ENCODE measurements at regions not wholly inside any gene's neighbourhood (a gene's known extent, or its start where the extent isn't known, plus 50 kb on each side); places are given as distances from the start of the nearest gene placed in this dataset.
A peak's percentile ranks its signal among the peaks of the same experiment; 100 is the strongest.

DNA sequence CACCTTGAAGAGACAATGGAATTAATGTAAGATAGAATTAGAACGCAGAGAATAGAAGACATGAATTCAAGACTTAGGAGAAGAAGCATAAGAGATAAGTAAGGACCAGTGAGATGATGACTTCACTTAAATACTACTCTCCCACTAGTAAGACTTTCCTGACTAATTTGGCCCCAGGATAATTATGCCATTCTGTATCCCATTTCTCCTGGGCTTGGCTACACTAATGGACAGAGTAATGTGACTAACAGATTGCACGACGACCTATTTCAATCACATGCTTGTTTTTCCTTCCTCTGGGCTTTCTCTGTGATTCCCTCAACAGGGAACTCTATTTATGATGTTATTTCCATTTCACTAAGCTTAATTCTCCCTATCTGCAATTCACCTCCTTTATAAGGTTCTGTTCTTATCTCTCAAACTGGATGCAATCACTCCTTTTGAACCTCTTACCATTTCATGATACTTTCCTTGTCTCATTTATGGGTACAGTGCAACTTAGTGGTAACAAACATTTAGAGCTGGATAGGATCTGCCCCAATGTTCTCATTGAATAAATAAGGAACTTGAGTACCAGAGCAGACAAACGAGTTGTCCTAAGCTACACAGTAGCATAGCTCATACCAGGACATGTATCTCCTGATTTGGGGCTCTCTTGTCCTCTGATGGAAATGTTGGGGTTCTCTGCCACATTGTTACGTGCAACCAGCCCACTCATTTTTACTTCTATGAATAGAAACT is 102.7 kb downstream of the BTG1 start:
- no peaks in the 10 kb centered on the region for H3K27me3 ChIP-seq
- no peaks in the 10 kb centered on the region for H3K36me3 ChIP-seq
- DNase-seq: no peak
- H3K4me3 ChIP-seq: no peak overlapping the region
- no peaks in the 10 kb centered on the region for H3K9me3 ChIP-seq

DNA sequence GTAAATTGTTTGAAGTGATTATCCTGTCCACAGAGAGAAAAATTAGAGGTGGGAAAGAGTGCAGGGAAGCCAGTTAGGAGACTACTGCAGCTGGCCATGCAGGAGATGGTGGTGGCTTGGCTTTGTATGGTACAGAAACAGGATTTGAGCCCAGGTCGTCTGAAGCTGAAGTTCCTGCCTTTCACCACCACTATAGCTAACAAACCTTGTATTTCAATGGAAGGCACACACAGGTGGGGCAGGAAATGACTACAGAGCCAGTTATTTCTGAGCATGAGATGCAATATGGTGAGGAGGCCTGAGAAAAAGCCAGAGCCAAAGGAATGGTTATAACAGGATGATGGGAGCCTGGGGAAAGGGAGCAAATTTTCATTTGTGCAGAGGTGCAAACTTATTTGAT is 103.9 kb downstream of the BTG1 start:
- DNase-seq: no peak
- no peaks in the 10 kb centered on the region for H3K27me3 ChIP-seq
- no peaks in the 10 kb centered on the region for H3K36me3 ChIP-seq
- H3K4me3 ChIP-seq: no peak overlapping the region
- H3K9me3 ChIP-seq: no peaks in the 10 kb centered on the region

DNA sequence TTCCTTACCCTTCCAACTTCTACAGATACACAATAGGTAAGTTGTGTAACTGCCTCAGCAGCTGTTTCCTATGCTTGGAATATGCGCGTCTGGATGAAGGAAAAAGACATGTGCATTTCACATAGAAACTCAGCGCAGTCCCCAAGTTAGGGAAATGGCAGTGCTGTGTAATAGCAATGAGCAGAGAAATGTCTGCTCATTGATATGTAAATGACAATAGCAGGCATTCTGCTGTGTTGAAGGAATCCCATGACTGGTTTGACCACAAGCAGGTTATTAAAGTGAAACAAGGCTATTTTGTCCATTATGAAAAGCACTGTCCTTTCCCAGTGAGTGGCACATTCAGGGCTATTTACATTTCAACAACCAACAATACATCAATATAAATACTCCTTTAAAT is 106.6 kb downstream of the BTG1 start:
- Histone ChIP-seq H3K4me3 (no peak overlapping the region), H3K36me3 (no peaks in the 10 kb centered on the region), H3K27me3 (no peaks in the 10 kb centered on the region), H3K9me3 (no peaks in the 10 kb centered on the region)
- no peak for DNase-seq

DNA sequence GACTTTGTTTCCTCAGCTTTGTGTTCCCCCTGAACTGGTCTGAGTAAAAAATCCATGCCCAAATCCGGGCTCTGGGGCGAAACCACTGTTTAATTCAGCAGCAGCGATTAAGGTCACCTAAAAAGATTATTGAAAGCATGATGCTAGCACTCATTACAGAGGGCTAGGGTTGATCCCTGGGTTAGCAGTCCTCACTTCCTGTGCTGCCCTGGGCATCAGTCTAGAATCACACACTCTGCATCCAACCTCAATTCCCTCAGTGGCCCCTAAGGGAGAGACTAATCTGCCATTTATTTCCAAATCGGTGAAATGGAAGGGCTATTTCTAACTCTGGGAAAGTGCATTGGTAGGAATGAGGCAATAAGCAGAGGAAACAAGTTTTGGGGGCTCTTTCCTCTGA is 107.2 kb downstream of the BTG1 start:
- no peaks in the 10 kb centered on the region for H3K27me3 ChIP-seq
- H3K9me3 ChIP-seq: no peaks in the 10 kb centered on the region
- DNase-seq: no peak
- H3K36me3 ChIP-seq: no peaks in the 10 kb centered on the region
- H3K4me3 ChIP-seq: no peak overlapping the region

GRCh38 chr12:92036771-92037453 is 108.7 kb downstream of the BTG1 start:
- H3K36me3 ChIP-seq: no peaks in the 10 kb centered on the region
- no peaks in the 10 kb centered on the region for H3K27me3 ChIP-seq
- no peak for DNase-seq
- H3K9me3 ChIP-seq: no peaks in the 10 kb centered on the region
- no peak overlapping the region for H3K4me3 ChIP-seq

- no peaks in the 10 kb centered on the region for H3K27me3 ChIP-seq
- H3K9me3 ChIP-seq: no peaks in the 10 kb centered on the region
- no peak overlapping the region for H3K4me3 ChIP-seq
- H3K36me3 ChIP-seq: no peaks in the 10 kb centered on the region
- DNase-seq: no peak
These were observed 109.5 kb downstream of the BTG1 start for GRCh38 chr12:92036061-92036620.

GRCh38 chr12:92035477-92035876 is 110.2 kb downstream of the BTG1 start:
- no peaks in the 10 kb centered on the region for H3K9me3 ChIP-seq
- H3K36me3 ChIP-seq: no peaks in the 10 kb centered on the region
- H3K27me3 ChIP-seq: no peaks in the 10 kb centered on the region
- H3K4me3 ChIP-seq: no peak overlapping the region
- DNase-seq: no peak

GRCh38 chr12:92034858-92035401 is 110.7 kb downstream of the BTG1 start:
- peak overlapping the region; percentile 17 for H3K4me3 ChIP-seq
- DNase-seq: peak; percentile 39
- H3K9me3 ChIP-seq: no peaks in the 10 kb centered on the region

DNA sequence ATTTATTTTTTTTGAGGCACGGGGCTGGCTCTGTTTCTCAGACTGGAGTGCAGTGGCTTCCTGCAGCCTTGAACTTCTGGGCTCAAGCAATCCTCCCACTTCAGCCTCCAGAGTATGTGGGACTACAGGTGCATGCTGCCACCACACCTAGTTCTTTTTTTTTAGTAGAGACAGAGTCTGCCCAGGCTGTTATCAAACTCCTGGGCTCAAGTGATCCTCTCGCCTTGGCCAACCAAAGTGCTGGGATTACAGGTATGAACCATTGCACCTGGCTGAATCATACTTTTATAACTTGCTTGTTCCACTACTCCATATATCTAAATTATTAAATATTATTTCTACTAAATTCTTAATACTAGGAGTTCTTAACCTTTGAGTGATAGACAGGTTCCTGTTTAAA is 111.6 kb downstream of the BTG1 start:
- DNase-seq: no peak
- Histone ChIP-seq H3K27me3 (no peaks in the 10 kb centered on the region), H3K36me3 (no peaks in the 10 kb centered on the region), H3K9me3 (no peaks in the 10 kb centered on the region), H3K4me3 (no peak overlapping the region)

More at GRCh38 chr12:92034858-92035401, 110.7 kb downstream of the BTG1 start:
- Histone ChIP-seq H3K27me3 (no peaks in the 10 kb centered on the region), H3K36me3 (no peaks in the 10 kb centered on the region)

DNA sequence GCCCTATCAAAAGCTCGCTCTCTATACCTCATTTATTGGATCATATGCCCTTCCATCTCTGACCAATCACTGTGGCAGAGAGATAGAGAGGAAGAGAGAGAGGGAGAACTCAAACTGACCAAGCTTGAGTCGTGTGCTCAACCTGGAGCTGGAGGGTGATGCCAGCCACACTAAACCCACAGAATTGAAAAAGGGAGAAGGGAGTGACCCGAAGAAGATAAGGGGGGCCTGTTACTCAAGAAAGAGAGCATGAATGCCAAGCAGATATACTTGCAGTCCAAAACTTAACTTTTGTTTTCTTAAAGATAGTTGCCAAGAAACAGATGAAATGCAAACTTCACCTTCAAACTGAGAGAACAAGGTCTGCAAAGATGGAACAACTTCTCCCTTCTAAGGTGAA is 112.7 kb downstream of the BTG1 start:
- H3K27me3 ChIP-seq: no peaks in the 10 kb centered on the region
- no peak for DNase-seq
- no peaks in the 10 kb centered on the region for H3K9me3 ChIP-seq
- no peaks in the 10 kb centered on the region for H3K36me3 ChIP-seq
- no peak overlapping the region for H3K4me3 ChIP-seq

- Histone ChIP-seq H3K4me3 (no peak overlapping the region), H3K27me3 (no peaks in the 10 kb centered on the region), H3K36me3 (no peaks in the 10 kb centered on the region), H3K9me3 (no peaks in the 10 kb centered on the region)
- DNase-seq: no peak
These were observed 113.5 kb downstream of the BTG1 start for GRCh38 chr12:92032101-92032500.

DNA sequence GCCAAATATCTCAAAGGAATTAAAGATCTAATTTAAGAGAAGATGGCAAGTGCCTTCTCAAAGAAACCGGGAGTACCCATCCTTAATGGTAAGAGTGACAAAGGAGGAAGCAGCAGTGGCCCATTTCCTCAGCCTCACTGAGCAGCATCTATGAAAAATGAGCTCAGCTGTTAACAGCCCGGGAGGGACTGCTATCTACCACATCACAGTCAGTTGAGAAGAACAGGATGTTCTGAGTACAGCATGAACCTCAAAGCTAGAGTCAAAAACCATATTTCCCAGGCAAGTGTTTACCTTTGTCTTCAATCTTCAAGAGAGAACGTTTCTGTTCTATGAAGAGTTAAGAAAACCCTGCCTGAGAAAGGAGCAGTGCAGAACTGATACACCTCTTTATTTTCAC is 115.0 kb downstream of the BTG1 start:
- Histone ChIP-seq H3K4me3 (no peak overlapping the region), H3K36me3 (no peaks in the 10 kb centered on the region), H3K9me3 (no peaks in the 10 kb centered on the region), H3K27me3 (no peaks in the 10 kb centered on the region)
- DNase-seq: no peak

DNA sequence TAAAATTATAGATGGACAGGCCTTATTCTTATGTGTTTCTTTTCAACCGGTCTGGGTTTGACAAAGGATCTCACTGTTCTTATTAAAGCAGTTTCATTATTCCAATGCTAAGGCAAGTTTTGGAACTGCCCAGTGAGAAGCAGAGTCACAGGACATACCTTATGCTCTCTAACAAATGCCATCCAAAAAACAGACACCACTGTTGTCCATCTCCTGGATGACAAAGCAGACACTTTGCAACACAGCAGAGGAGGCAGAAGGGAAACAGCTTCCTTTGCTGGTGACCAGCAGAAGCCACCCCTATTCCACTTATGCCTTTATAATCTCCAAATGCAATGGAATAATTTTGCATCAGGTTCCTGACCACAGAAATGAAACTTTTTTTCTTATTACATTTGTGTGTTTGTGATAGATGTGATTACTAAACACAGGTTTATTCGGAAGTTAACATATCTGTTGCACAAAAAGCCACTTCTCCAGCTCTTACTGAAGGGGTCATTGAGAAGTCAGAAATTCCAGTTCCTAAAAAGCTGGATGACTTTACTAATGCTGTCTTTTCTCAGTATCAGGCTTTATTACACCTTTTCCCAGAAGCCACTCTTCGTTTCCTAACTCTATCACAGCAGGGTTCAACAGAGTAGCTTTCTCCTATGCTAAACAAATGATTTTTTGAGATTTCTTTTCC is 115.6 kb downstream of the BTG1 start:
- DNase-seq: no peak
- Histone ChIP-seq H3K27me3 (no peaks in the 10 kb centered on the region), H3K9me3 (no peaks in the 10 kb centered on the region), H3K36me3 (no peaks in the 10 kb centered on the region), H3K4me3 (no peak overlapping the region)

DNA sequence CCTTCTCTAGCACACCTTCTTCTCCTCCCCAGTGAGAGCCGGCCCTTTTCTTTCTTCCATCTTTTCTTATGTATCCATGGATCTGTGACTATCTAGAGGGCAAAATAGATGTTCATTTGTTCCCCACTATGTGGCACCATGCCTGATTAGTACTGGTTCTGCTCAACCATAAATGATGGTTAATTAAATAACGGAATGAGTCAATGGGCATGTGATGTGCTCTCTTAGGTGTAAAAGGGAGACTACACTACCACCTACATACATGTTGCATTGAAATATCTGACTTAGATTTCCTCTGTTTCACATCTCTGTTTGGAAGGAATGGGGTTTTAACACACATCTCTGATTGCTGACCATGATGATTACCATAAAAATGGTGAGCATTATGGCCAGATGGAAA is 116.5 kb downstream of the BTG1 start:
- no peaks in the 10 kb centered on the region for H3K9me3 ChIP-seq

GRCh38 chr12:92028441-92028709 is 117.3 kb downstream of the BTG1 start:
- no peaks in the 10 kb centered on the region for H3K27me3 ChIP-seq
- H3K9me3 ChIP-seq: no peaks in the 10 kb centered on the region
- DNase-seq: no peak
- H3K36me3 ChIP-seq: no peaks in the 10 kb centered on the region
- no peak overlapping the region for H3K4me3 ChIP-seq

More for the DNA sequence above, 116.5 kb downstream of the BTG1 start:
- Histone ChIP-seq H3K36me3 (no peaks in the 10 kb centered on the region), H3K4me3 (no peak overlapping the region), H3K27me3 (no peaks in the 10 kb centered on the region)
- no peak for DNase-seq

- Histone ChIP-seq H3K9me3 (no peaks in the 10 kb centered on the region), H3K4me3 (no peak overlapping the region), H3K36me3 (no peaks in the 10 kb centered on the region), H3K27me3 (no peaks in the 10 kb centered on the region)
- no peak for DNase-seq
These were observed 117.8 kb downstream of the BTG1 start for GRCh38 chr12:92027701-92028440.

GRCh38 chr12:92027243-92027642 is 118.4 kb downstream of the BTG1 start:
- H3K4me3 ChIP-seq: no peak overlapping the region
- H3K9me3 ChIP-seq: no peaks in the 10 kb centered on the region
- no peaks in the 10 kb centered on the region for H3K36me3 ChIP-seq

More at GRCh38 chr12:92027243-92027642, 118.4 kb downstream of the BTG1 start:
- no peaks in the 10 kb centered on the region for H3K27me3 ChIP-seq
- DNase-seq: no peak

Data from MG63 (cell line).